ENCODE measurements at regions not wholly inside any gene's neighbourhood (a gene's known extent, or its start where the extent isn't known, plus 50 kb on each side); places are given as distances from the start of the nearest gene placed in this dataset.

- TF ChIP-seq CTCF (IDR thresholded peaks at IDR 0.05) = no peak
- no peak for TF ChIP-seq EZH2phosphoT487 (IDR thresholded peaks at IDR 0.05)
- TF ChIP-seq EZH2 (IDR thresholded peaks at IDR 0.05) = no peak
Measured at GRCh38 chr1:115907092-115907491, 66.2 kb upstream of the NHLH2 start.

Data from neural progenitor cell (in vitro differentiated cells).